Osteoblast (primary cell): ENCODE measurements at regions not wholly inside any gene's neighbourhood (a gene's known extent, or its start where the extent isn't known, plus 50 kb on each side); places are given as distances from the start of the nearest gene placed in this dataset.

ENCODE experiments used
- DNase-seq: peaks from one replicate; pipeline ENCODE4 v3.0.0; 2011; ENCODE audit warnings: low spot score, mixed read lengths; ENCODE audit not compliant: insufficient read length; ENCODE audit errors: missing footprints
- H2AFZ ChIP-seq: 2 replicates; pipeline ENCODE4 v1.6.0; 2011; ENCODE audit warnings: mild to moderate bottlenecking, low read length
- H3K27ac ChIP-seq: 2 replicates; pipeline ENCODE4 v1.5.1; 2011; ENCODE audit warnings: mild to moderate bottlenecking, low read depth, low read length, moderate library complexity
- H3K27me3 ChIP-seq: 2 replicates; pipeline ENCODE4 v1.6.0; 2012; ENCODE audit warnings: mild to moderate bottlenecking, control low read depth, inconsistent platforms, low read length, moderate library complexity; ENCODE audit not compliant: insufficient read depth
- H3K36me3 ChIP-seq: 2 replicates; pipeline ENCODE4 v1.5.1; 2011; ENCODE audit warnings: mild to moderate bottlenecking, low read length, control low read depth, moderate library complexity; ENCODE audit not compliant: insufficient read depth
- H3K4me1 ChIP-seq: 2 replicates; pipeline ENCODE4 v1.5.1; 2011; ENCODE audit warnings: mild to moderate bottlenecking, low read length, control low read depth, moderate library complexity; ENCODE audit not compliant: insufficient read depth
- H3K4me2 ChIP-seq: 2 replicates; pipeline ENCODE4 v1.6.0; 2011; ENCODE audit warnings: mild to moderate bottlenecking, low read length; ENCODE audit not compliant: insufficient read depth
- H3K4me3 ChIP-seq: fragments of 200-600 bp; sonication (generic); 3 replicates; pipeline ENCODE4 v1.5.1; 2012; ENCODE audit warnings: mild to moderate bottlenecking, low read length, inconsistent platforms; ENCODE audit not compliant: insufficient read depth
- H3K79me2 ChIP-seq: 2 replicates; pipeline ENCODE4 v1.6.0; 2012; ENCODE audit warnings: mild to moderate bottlenecking, low read length, control low read depth, inconsistent platforms; ENCODE audit not compliant: insufficient read depth
- H3K9me3 ChIP-seq: 2 replicates; pipeline ENCODE4 v1.5.1; 2011; ENCODE audit warnings: low read depth, low read length, control low read depth
- H4K20me1 ChIP-seq: 2 replicates; pipeline ENCODE4 v1.6.0; 2012; ENCODE audit warnings: mild to moderate bottlenecking, low read length, control low read depth; ENCODE audit not compliant: insufficient read depth
- CTCF ChIP-seq: IDR thresholded peaks from 2 replicates; pipeline ENCODE4 v1.5.1; 2011; ENCODE audit warnings: mild to moderate bottlenecking, low read depth, low read length, moderate library complexity; ENCODE audit errors: extremely low read depth

- Histone ChIP-seq H3K4me1 (no peaks in the 10 kb centered on the region), H4K20me1 (no peaks in the 10 kb centered on the region), H3K9me3 (no peaks in the 10 kb centered on the region), H3K4me3 (no peak overlapping the region), H3K36me3 (no peaks in the 10 kb centered on the region), H3K27ac (no peak overlapping the region), H3K79me2 (no peaks in the 10 kb centered on the region), H3K4me2 (no peak overlapping the region), H2AFZ (no peak overlapping the region), H3K27me3 (peaks cover 2% of the 10 kb centered on the region)
- no peak for DNase-seq
- TF ChIP-seq CTCF, result no peak
Observed at GRCh38 chr20:2217857-2218539, 77.8 kb upstream of the TGM3 start.

- Histone ChIP-seq H3K36me3 (no peaks in the 10 kb centered on the region), H3K27ac (no peak overlapping the region), H2AFZ (no peak overlapping the region), H3K79me2 (no peaks in the 10 kb centered on the region), H3K4me2 (no peak overlapping the region), H3K4me1 (no peaks in the 10 kb centered on the region), H3K9me3 (no peaks in the 10 kb centered on the region), H4K20me1 (no peaks in the 10 kb centered on the region), H3K4me3 (no peak overlapping the region), H3K27me3 (peaks cover 2% of the 10 kb centered on the region)
- TF ChIP-seq CTCF, result no peak
- DNase-seq, result no peak
Observed at GRCh38 chr20:2219481-2220006, 76.3 kb upstream of the TGM3 start.

- H3K4me1 ChIP-seq, result no peaks in the 10 kb centered on the region
- no peak overlapping the region for H2AFZ ChIP-seq
- H3K79me2 ChIP-seq, result no peaks in the 10 kb centered on the region
- no peak overlapping the region for H3K27ac ChIP-seq
- H3K27me3 ChIP-seq, result peaks cover 2% of the 10 kb centered on the region
- no peak overlapping the region for H3K4me3 ChIP-seq
- no peaks in the 10 kb centered on the region for H3K36me3 ChIP-seq
- H3K9me3 ChIP-seq, result no peaks in the 10 kb centered on the region
- DNase-seq, result no peak
- no peak for TF ChIP-seq CTCF
- H4K20me1 ChIP-seq, result no peaks in the 10 kb centered on the region
- no peak overlapping the region for H3K4me2 ChIP-seq
Observed at GRCh38 chr20:2220298-2220697, 75.5 kb upstream of the TGM3 start.

GRCh38 chr20:2221921-2222320 lies 73.9 kb upstream of the TGM3 start:
- no peak for DNase-seq
- Histone ChIP-seq H3K27ac (no peak overlapping the region), H3K27me3 (peaks cover 2% of the 10 kb centered on the region), H3K79me2 (no peaks in the 10 kb centered on the region), H3K9me3 (no peaks in the 10 kb centered on the region), H2AFZ (no peak overlapping the region), H4K20me1 (no peaks in the 10 kb centered on the region), H3K36me3 (no peaks in the 10 kb centered on the region), H3K4me1 (no peaks in the 10 kb centered on the region), H3K4me2 (no peak overlapping the region), H3K4me3 (no peak overlapping the region)
- no peak for TF ChIP-seq CTCF
